ENCODE measurements at regions not wholly inside any gene's neighbourhood (a gene's known extent, or its start where the extent isn't known, plus 50 kb on each side); places are given as distances from the start of the nearest gene placed in this dataset.

- H3K36me3 ChIP-seq (ENCODE audit: control insufficient read depth in 2 of 2, insufficient read depth in 2 of 2, low read length in 1 of 2): no peaks in the 10 kb centered on the region
- POLR2A ChIA-PET: no interaction called here
- no TSS peak for BruUV-seq (replicated peaks)
- H3K9ac ChIP-seq (ENCODE audit: control insufficient read depth, insufficient read depth, low read length): no peak overlapping the region
- RAD21 ChIA-PET (ENCODE audit: unreplicated experiment): no interaction called here
- H3K9me3 ChIP-seq (replicated peaks; ENCODE audit: control insufficient read depth, insufficient read depth, low read length): no peaks in the 10 kb centered on the region
- SMC1A ChIA-PET (ENCODE audit: uncharacterized antibody, unreplicated experiment): interaction anchor here (1.2 to 1.3 kb wide), 2 partner anchors 68 to 751 kb away, joined by 3 read pairs; no protein-coding TSS in a partner anchor
- no peaks in the 10 kb centered on the region for H4K20me1 ChIP-seq (ENCODE audit: control insufficient read depth, insufficient read depth)
- H3K79me2 ChIP-seq (ENCODE audit: control insufficient read depth, insufficient read depth, low read length): no peaks in the 10 kb centered on the region
- intact Hi-C loops (cut with micrococcal nuclease; ENCODE audit: unreplicated experiment): loop anchor here (10.0 kb wide), 1 partner anchor 748 kb away; no protein-coding TSS in a partner anchor
- in situ Hi-C loops (cut with MboI): no loop called here
- DNase-seq (ENCODE audit: low read depth, low spot score): no peak
- H3K4me1 ChIP-seq (ENCODE audit: control insufficient read depth, insufficient read depth, low read length): no peaks in the 10 kb centered on the region
- H2AFZ ChIP-seq (ENCODE audit: control insufficient read depth, low read depth, low read length): no peak overlapping the region
- TF ChIP-seq, protein P1, sequence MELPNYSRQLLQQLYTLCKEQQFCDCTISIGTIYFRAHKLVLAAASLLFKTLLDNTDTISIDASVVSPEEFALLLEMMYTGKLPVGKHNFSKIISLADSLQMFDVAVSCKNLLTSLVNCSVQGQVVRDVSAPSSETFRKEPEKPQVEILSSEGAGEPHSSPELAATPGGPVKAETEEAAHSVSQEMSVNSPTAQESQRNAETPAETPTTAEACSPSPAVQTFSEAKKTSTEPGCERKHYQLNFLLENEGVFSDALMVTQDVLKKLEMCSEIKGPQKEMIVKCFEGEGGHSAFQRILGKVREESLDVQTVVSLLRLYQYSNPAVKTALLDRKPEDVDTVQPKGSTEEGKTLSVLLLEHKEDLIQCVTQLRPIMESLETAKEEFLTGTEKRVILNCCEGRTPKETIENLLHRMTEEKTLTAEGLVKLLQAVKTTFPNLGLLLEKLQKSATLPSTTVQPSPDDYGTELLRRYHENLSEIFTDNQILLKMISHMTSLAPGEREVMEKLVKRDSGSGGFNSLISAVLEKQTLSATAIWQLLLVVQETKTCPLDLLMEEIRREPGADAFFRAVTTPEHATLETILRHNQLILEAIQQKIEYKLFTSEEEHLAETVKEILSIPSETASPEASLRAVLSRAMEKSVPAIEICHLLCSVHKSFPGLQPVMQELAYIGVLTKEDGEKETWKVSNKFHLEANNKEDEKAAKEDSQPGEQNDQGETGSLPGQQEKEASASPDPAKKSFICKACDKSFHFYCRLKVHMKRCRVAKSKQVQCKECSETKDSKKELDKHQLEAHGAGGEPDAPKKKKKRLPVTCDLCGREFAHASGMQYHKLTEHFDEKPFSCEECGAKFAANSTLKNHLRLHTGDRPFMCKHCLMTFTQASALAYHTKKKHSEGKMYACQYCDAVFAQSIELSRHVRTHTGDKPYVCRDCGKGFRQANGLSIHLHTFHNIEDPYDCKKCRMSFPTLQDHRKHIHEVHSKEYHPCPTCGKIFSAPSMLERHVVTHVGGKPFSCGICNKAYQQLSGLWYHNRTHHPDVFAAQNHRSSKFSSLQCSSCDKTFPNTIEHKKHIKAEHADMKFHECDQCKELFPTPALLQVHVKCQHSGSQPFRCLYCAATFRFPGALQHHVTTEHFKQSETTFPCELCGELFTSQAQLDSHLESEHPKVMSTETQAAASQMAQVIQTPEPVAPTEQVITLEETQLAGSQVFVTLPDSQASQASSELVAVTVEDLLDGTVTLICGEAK (IDR thresholded peaks at IDR 0.05; ENCODE audit: borderline replicate concordance): no peak
- TF ChIP-seq RAD21 (IDR thresholded peaks at IDR 0.05; ENCODE audit: insufficient read depth, low read depth, low read length) (peak; percentile 41), SREBF2 (IDR thresholded peaks at IDR 0.05; ENCODE audit: low read length) (no peak), FOS (IDR thresholded peaks at IDR 0.05; ENCODE audit: borderline replicate concordance, extremely low read depth, insufficient read length) (no peak), CTCF (IDR thresholded peaks at IDR 0.05 in 2 of 3, conservative IDR thresholded peaks at IDR 0.05 in 1 of 3; ENCODE audit: control insufficient read depth in 2 of 3, extremely low read depth in 1 of 3, insufficient read depth in 1 of 3, low read depth in 3 of 3, low read length in 3 of 3) (peak in 1 of 3 experiments; percentile 35; a peak in 2 of 6 replicates), SMC3 (IDR thresholded peaks at IDR 0.05; ENCODE audit: borderline replicate concordance, low read length) (peak; percentile 35; the same call in 1 of the 2 replicates), ZNF274 (IDR thresholded peaks at IDR 0.05; ENCODE audit: insufficient read depth, insufficient read length) (no peak), HSF1 (IDR thresholded peaks at IDR 0.05; ENCODE audit: low read depth, low read length) (no peak), PAX5 (IDR thresholded peaks at IDR 0.05; ENCODE audit: borderline replicate concordance, low read depth, low read length) (no peak), ZNF207 (IDR thresholded peaks at IDR 0.05; ENCODE audit: borderline replicate concordance) (no peak)
- TF ChIP-seq, protein P2, sequence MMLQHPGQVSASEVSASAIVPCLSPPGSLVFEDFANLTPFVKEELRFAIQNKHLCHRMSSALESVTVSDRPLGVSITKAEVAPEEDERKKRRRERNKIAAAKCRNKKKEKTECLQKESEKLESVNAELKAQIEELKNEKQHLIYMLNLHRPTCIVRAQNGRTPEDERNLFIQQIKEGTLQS (IDR thresholded peaks at IDR 0.05; ENCODE audit: borderline replicate concordance, extremely low read depth, low read depth, low read length): no peak
- no peak overlapping the region for H3K27ac ChIP-seq (ENCODE audit: control insufficient read depth, insufficient read depth)
- H3K4me3 ChIP-seq: no peak overlapping the region
- H3K4me2 ChIP-seq (ENCODE audit: control insufficient read depth, insufficient read depth): no peak overlapping the region
- no peak for FAIRE-seq
- 0 out of 3 replicates have a peak, but pooled peaks have one; percentile 42 for ATAC-seq
- WGBS (ENCODE audit: insufficient coverage, insufficient replicate concordance, low lambda C conversion rate, missing lambda C conversion rate): 0% methylated on average over 1 of the region's 1 CpG
- CTCF ChIA-PET: no interaction called here
- H3K27me3 ChIP-seq (replicated peaks in 1 of 2; ENCODE audit: control insufficient read depth in 2 of 2, insufficient read depth in 2 of 2, low read length in 1 of 2): no peaks in the 10 kb centered on the region
Measured at GRCh38 chr4:43882470-43882869, 566.1 kb downstream of the KCTD8 start.

Measured in GM12878 (cell line).